Ishikawa (cell line): ENCODE measurements at regions not wholly inside any gene's neighbourhood (a gene's known extent, or its start where the extent isn't known, plus 50 kb on each side); places are given as distances from the start of the nearest gene placed in this dataset.
A peak's percentile ranks its signal among the peaks of the same experiment; 100 is the strongest.

Experiments
- CEBPB ChIP-seq: IDR thresholded peaks from 2 replicates; pipeline ENCODE4 v1.6.1; 2012
- CREB1 ChIP-seq: IDR thresholded peaks from 2 replicates; pipeline ENCODE4 v1.6.1; 2012; ENCODE audit warnings: low read depth
- EGR1 ChIP-seq: IDR thresholded peaks from 2 replicates; pipeline ENCODE4 v1.6.1; 2012
- EP300 ChIP-seq: IDR thresholded peaks from 2 replicates; pipeline ENCODE4 v1.6.1; 2012; ENCODE audit warnings: borderline replicate concordance
- FOXM1 ChIP-seq: IDR thresholded peaks from 2 replicates; pipeline ENCODE4 v1.6.1; 2012; ENCODE audit warnings: low read depth, borderline replicate concordance
- MAX ChIP-seq: IDR thresholded peaks from 2 replicates; pipeline ENCODE4 v1.6.1; 2012
- NFIC ChIP-seq: IDR thresholded peaks from 2 replicates; pipeline ENCODE4 v1.6.1; 2012
- RAD21 ChIP-seq: IDR thresholded peaks from 2 replicates; pipeline ENCODE4 v1.6.1; 2012; ENCODE audit warnings: low read depth
- REST ChIP-seq: IDR thresholded peaks from 2 replicates; pipeline ENCODE4 v1.6.1; 2012; ENCODE audit warnings: low read depth, mild to moderate bottlenecking
- TAF1 ChIP-seq: IDR thresholded peaks from 2 replicates; pipeline ENCODE4 v1.6.1; 2012; ENCODE audit warnings: low read depth, mild to moderate bottlenecking
- TCF12 ChIP-seq: IDR thresholded peaks from 2 replicates; pipeline ENCODE4 v1.6.1; 2012; ENCODE audit warnings: low read depth
- TEAD4 ChIP-seq: IDR thresholded peaks from 2 replicates; pipeline ENCODE4 v1.6.1; 2012
- USF1 ChIP-seq: IDR thresholded peaks from 2 replicates; pipeline ENCODE4 v1.6.1; 2012
- YY1 ChIP-seq: IDR thresholded peaks from 2 replicates; pipeline ENCODE4 v1.6.1; 2012; ENCODE audit warnings: low read depth
- ZBTB7A ChIP-seq: IDR thresholded peaks from 2 replicates; pipeline ENCODE4 v1.6.1; 2012; ENCODE audit warnings: low read depth

- TF ChIP-seq FOXM1 (no peak), NFIC (no peak)
These were observed 118.6 kb upstream of the SYT1 start for GRCh38 chr12:78746001-78746400.

GRCh38 chr12:78753058-78753457 is 111.5 kb upstream of the SYT1 start:
- no peak for TF ChIP-seq CEBPB
- TF ChIP-seq TAF1 = no peak
- no peak for TF ChIP-seq EP300
- TF ChIP-seq TEAD4 = no peak
- TF ChIP-seq RAD21 = no peak
- no peak for TF ChIP-seq CREB1
- no peak for TF ChIP-seq NFIC
- TF ChIP-seq FOXM1 = no peak
- no peak for TF ChIP-seq TCF12
- TF ChIP-seq EGR1 = no peak
- TF ChIP-seq USF1 = no peak
- TF ChIP-seq REST = no peak
- TF ChIP-seq MAX = no peak
- no peak for TF ChIP-seq YY1

GRCh38 chr12:78756936-78757335 is 107.6 kb upstream of the SYT1 start:
- TF ChIP-seq TAF1 (no peak), CEBPB (no peak), CREB1 (no peak), USF1 (no peak), NFIC (no peak), REST (no peak), TEAD4 (no peak), EGR1 (no peak), RAD21 (no peak), ZBTB7A (no peak), EP300 (no peak), TCF12 (no peak), FOXM1 (no peak), MAX (no peak), YY1 (no peak)

GRCh38 chr12:78759367-78759766 is 105.2 kb upstream of the SYT1 start:
- TF ChIP-seq NFIC (peak; percentile 66), TCF12 (no peak), USF1 (peak; percentile 71), REST (no peak), TEAD4 (no peak), YY1 (peak; percentile 54; the same call in 1 of the 2 replicates)

GRCh38 chr12:78760906-78761305 is 103.7 kb upstream of the SYT1 start:
- TF ChIP-seq REST (no peak), TEAD4 (no peak), TAF1 (no peak), ZBTB7A (no peak), FOXM1 (no peak)
